Loucy (cell line): ENCODE measurements at regions not wholly inside any gene's neighbourhood (a gene's known extent, or its start where the extent isn't known, plus 50 kb on each side); places are given as distances from the start of the nearest gene placed in this dataset.

ENCODE experiments used
- H2AFZ ChIP-seq: fragments of 200-600 bp; sonication (generic); 2 replicates; pipeline ENCODE4 v1.6.0; 2016; ENCODE audit warnings: antibody characterized with exemption, mild to moderate bottlenecking, low read length, moderate library complexity
- H3F3A ChIP-seq: fragments of 200-600 bp; 2 replicates; pipeline ENCODE4 v1.6.0; 2016; ENCODE audit warnings: antibody characterized with exemption, low read depth, mild to moderate bottlenecking
- H3K27me3 ChIP-seq: fragments of 200-600 bp; sonication (generic); 2 replicates; pipeline ENCODE4 v1.6.1; 2014; ENCODE audit warnings: low read length, mild to moderate bottlenecking; ENCODE audit not compliant: insufficient read depth, poor library complexity, severe bottlenecking
- H3K36me3 ChIP-seq: fragments of 200-600 bp; sonication (generic); 2 replicates; pipeline ENCODE4 v1.6.1; 2016; ENCODE audit warnings: low read length; ENCODE audit not compliant: insufficient read depth
- H3K4me1 ChIP-seq: fragments of 200-600 bp; sonication (generic); 2 replicates; pipeline ENCODE4 v1.5.1; 2014; ENCODE audit warnings: low read length, mild to moderate bottlenecking; ENCODE audit not compliant: insufficient read depth, poor library complexity, severe bottlenecking
- H3K4me2 ChIP-seq: fragments of 200-600 bp; sonication (generic); 2 replicates; pipeline ENCODE4 v1.6.0; 2014; ENCODE audit warnings: antibody characterized with exemption, low read length, low read depth, mild to moderate bottlenecking; ENCODE audit not compliant: poor library complexity, severe bottlenecking
- H3K4me3 ChIP-seq: fragments of 200-600 bp; sonication (generic); 2 replicates; pipeline ENCODE4 v1.5.1; 2014; ENCODE audit warnings: low read length, mild to moderate bottlenecking, mixed read lengths; ENCODE audit not compliant: poor library complexity, severe bottlenecking
- H3K79me2 ChIP-seq: fragments of 200-600 bp; sonication (generic); 2 replicates; pipeline ENCODE4 v1.6.1; 2014; ENCODE audit warnings: low read length; ENCODE audit not compliant: insufficient read depth
- H3K9ac ChIP-seq: fragments of 200-600 bp; sonication (generic); 2 replicates; pipeline ENCODE4 v1.6.0; 2014; ENCODE audit warnings: mild to moderate bottlenecking, low read depth, low read length, moderate library complexity; ENCODE audit not compliant: poor library complexity, severe bottlenecking
- H3K9me2 ChIP-seq: fragments of 200-600 bp; sonication (generic); replicated peaks from 2 replicates; pipeline ENCODE4 v1.6.1; 2016; ENCODE audit warnings: low read depth, low read length, mixed read lengths
- H3K9me3 ChIP-seq: fragments of 200-600 bp; sonication (generic); 2 replicates; pipeline ENCODE4 v1.6.1; 2014; ENCODE audit warnings: mild to moderate bottlenecking, antibody characterized with exemption, low read length, low read depth; ENCODE audit not compliant: insufficient read depth
- H4K20me1 ChIP-seq: fragments of 200-600 bp; sonication (generic); 2 replicates; pipeline ENCODE4 v1.6.0; 2014; ENCODE audit warnings: antibody characterized with exemption, low read length, mild to moderate bottlenecking; ENCODE audit not compliant: insufficient read depth, poor library complexity, severe bottlenecking
- EZH2phosphoT487 ChIP-seq: fragments of 200-600 bp; IDR thresholded peaks from 2 replicates; pipeline ENCODE4 v1.6.1; 2018; ENCODE audit warnings: antibody characterized with exemption, mild to moderate bottlenecking, moderate library complexity, borderline replicate concordance
- TF ChIP-seq, protein P1 (sequence below): fragments of 200-600 bp; sonication (generic); conservative IDR thresholded peaks from 2 replicates; pipeline ENCODE4 v1.5.1; 2014; ENCODE audit warnings: mild to moderate bottlenecking, antibody characterized with exemption, low read length

DNA sequence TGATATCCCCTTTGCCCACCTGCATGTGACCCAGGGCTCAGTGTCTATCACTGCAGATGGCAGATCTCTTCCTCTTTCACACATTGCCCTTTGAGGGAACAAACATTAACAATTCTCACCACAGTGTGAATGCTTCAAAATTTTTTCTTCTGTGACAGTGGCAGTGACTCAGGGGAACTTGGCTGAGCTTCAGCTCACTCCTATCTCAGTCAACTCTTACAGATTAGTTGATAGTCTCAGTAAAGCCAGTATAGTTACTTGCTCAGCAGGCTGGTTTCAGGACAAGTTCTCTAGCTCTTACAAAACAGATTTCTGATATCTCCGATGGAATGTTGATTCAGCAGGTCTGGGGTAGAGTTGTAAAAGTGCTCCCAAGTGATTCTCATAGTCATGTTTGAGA, 166.9 kb downstream of the DLEU7 start:
- no peaks in the 10 kb centered on the region for H3K79me2 ChIP-seq
- TF ChIP-seq, protein P1, sequence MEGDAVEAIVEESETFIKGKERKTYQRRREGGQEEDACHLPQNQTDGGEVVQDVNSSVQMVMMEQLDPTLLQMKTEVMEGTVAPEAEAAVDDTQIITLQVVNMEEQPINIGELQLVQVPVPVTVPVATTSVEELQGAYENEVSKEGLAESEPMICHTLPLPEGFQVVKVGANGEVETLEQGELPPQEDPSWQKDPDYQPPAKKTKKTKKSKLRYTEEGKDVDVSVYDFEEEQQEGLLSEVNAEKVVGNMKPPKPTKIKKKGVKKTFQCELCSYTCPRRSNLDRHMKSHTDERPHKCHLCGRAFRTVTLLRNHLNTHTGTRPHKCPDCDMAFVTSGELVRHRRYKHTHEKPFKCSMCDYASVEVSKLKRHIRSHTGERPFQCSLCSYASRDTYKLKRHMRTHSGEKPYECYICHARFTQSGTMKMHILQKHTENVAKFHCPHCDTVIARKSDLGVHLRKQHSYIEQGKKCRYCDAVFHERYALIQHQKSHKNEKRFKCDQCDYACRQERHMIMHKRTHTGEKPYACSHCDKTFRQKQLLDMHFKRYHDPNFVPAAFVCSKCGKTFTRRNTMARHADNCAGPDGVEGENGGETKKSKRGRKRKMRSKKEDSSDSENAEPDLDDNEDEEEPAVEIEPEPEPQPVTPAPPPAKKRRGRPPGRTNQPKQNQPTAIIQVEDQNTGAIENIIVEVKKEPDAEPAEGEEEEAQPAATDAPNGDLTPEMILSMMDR, result no peak
- no peak for TF ChIP-seq EZH2phosphoT487
- peaks cover 11% of the 10 kb centered on the region for H3K4me1 ChIP-seq
- no peaks in the 10 kb centered on the region for H3K9me2 ChIP-seq
- H3K36me3 ChIP-seq, result peaks cover 8% of the 10 kb centered on the region; the same call in 1 of the 2 replicates
- no peaks in the 10 kb centered on the region for H3K27me3 ChIP-seq
- H3K9me3 ChIP-seq, result no peaks in the 10 kb centered on the region
- no peak overlapping the region for H2AFZ ChIP-seq
- H4K20me1 ChIP-seq, result no peaks in the 10 kb centered on the region
- H3F3A ChIP-seq, result no peaks in the 10 kb centered on the region
- H3K4me3 ChIP-seq, result no peak overlapping the region
- no peak overlapping the region for H3K4me2 ChIP-seq
- H3K9ac ChIP-seq, result no peak overlapping the region

DNA sequence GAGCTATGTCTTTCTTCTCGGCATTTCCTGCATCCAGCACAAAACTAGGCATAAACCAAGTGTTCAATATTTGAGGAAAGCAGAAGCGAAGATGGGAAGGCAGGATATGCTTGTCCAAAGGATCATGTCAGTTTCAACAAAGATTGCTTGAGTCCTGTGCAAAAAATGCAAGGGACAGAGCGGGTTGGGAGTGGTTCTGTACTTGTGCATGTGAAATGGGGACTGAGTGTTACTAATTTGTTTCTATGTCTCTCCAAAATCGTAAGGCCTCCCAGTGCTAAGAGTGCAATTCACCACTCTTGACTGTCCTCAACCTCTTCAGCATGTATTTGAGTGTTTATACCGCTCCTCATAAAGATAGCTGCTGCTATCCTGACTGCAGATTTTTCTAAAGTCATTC, 166.2 kb downstream of the DLEU7 start:
- no peaks in the 10 kb centered on the region for H3K27me3 ChIP-seq
- H3K9me2 ChIP-seq, result no peaks in the 10 kb centered on the region
- H3K4me1 ChIP-seq, result peaks cover 11% of the 10 kb centered on the region
- peaks cover 8% of the 10 kb centered on the region; the same call in 1 of the 2 replicates for H3K36me3 ChIP-seq
- no peaks in the 10 kb centered on the region for H3F3A ChIP-seq
- H2AFZ ChIP-seq, result no peak overlapping the region
- H3K9ac ChIP-seq, result no peak overlapping the region
- no peaks in the 10 kb centered on the region for H4K20me1 ChIP-seq
- no peak overlapping the region for H3K4me3 ChIP-seq
- TF ChIP-seq, protein P1, result no peak
- TF ChIP-seq EZH2phosphoT487, result no peak
- H3K79me2 ChIP-seq, result no peaks in the 10 kb centered on the region
- no peaks in the 10 kb centered on the region for H3K9me3 ChIP-seq
- no peak overlapping the region for H3K4me2 ChIP-seq

DNA sequence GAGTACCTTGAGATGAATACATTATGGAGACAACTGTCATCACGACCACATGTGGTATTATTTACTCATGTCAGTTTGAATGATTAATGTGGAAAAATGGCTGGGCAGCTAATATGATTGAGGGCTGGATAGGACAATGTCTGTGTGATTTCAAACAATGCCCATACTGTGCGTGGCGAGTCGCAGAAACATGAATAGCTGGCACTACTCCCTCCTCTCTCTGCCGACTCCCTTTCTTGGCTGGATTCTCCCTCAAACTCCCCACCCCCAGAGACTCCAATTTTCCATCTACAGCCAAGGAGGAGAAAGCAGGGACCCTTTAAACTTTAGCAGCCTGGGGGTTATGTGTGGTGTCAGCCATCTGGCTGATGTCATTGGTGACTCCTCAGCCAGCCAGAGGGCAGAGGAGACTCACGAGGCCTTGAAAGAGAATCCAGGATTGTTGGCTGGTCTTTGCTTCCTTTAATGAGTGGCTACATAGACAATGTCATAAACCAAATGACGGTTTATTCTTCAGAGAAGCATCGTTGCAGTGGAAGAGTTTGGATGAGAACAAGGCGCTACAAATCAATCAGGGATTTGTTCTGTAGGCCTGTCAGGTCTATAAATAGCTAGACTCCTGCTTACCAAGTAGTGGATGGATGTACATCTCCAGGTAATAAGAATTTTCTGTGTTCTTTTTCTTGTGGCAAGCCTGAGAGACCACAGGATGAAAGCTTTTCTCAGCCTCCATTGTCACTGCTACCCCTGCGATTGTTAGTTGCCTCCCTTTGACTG, 165.6 kb downstream of the DLEU7 start:
- H3K9me3 ChIP-seq, result no peaks in the 10 kb centered on the region
- no peak overlapping the region for H3K4me2 ChIP-seq
- H3K79me2 ChIP-seq, result no peaks in the 10 kb centered on the region
- H3K4me1 ChIP-seq, result peaks cover 11% of the 10 kb centered on the region
- peaks cover 8% of the 10 kb centered on the region; the same call in 1 of the 2 replicates for H3K36me3 ChIP-seq
- H4K20me1 ChIP-seq, result no peaks in the 10 kb centered on the region
- TF ChIP-seq EZH2phosphoT487, result no peak
- TF ChIP-seq, protein P1, result no peak
- H3K9me2 ChIP-seq, result no peaks in the 10 kb centered on the region
- no peaks in the 10 kb centered on the region for H3F3A ChIP-seq
- no peak overlapping the region for H3K4me3 ChIP-seq
- H2AFZ ChIP-seq, result no peak overlapping the region
- H3K9ac ChIP-seq, result no peak overlapping the region
- H3K27me3 ChIP-seq, result no peaks in the 10 kb centered on the region
